Left ventricle myocardium inferior (tissue), 1 donor: ENCODE measurements at regions not wholly inside any gene's neighbourhood (a gene's known extent, or its start where the extent isn't known, plus 50 kb on each side); places are given as distances from the start of the nearest gene placed in this dataset.

Source experiments
- DNase-seq: peaks from one replicate; pipeline ENCODE4 v3.0.0-alpha.2; 2020
- H3K27ac ChIP-seq: fragments of 200-600 bp; replicated peaks from 2 replicates; pipeline ENCODE4 v1.8.0; 2021
- H3K27me3 ChIP-seq: fragments of 200-600 bp; 2 replicates; pipeline ENCODE4 v1.8.0; 2021; ENCODE audit warnings: low read depth
- H3K36me3 ChIP-seq: fragments of 200-600 bp; 2 replicates; pipeline ENCODE4 v1.8.0; 2021
- H3K4me1 ChIP-seq: fragments of 200-600 bp; 2 replicates; pipeline ENCODE4 v1.8.0; 2021
- H3K4me3 ChIP-seq: fragments of 200-600 bp; 2 replicates; pipeline ENCODE4 v1.8.0; 2021; ENCODE audit warnings: mild to moderate bottlenecking, moderate library complexity
- H3K9me3 ChIP-seq: fragments of 200-600 bp; replicated peaks from 2 replicates; pipeline ENCODE4 v1.8.0; 2021
- intact Hi-C: fragments of 100-400 bp; cut with micrococcal nuclease; formaldehyde crosslinking; loops from one replicate; pipeline ENCODE4 v1.11.0; 2022
- TF ChIP-seq, protein P1 (sequence below): fragments of 200-600 bp; IDR thresholded peaks from 2 replicates; pipeline ENCODE4 v1.8.0; 2021; ENCODE audit warnings: antibody characterized with exemption, mild to moderate bottlenecking, borderline replicate concordance
- donor health status: DM: no; HTN: yes; CAD: no; lungs with severe emphysema.

DNA sequence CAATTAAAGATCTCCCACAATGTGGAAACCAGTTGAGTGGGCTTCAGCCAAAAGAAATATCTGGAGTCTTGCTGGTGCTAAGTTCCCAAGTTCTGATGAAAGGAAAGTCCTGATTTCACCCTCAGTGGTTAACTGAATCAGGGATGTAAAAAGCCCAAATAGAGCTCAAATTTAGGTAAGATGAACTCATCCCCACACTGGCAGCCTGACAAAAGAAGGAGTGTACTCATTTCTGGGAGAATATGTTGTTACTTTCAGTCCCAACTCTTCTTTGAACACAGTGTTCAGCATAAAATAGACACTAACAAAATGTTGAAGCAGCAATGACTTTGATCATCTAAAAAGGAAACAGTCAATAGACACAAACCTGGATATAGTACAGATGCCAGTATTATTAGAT is 91.7 kb downstream of the CHRM3 start:
- Histone ChIP-seq H3K9me3 (peaks cover 36% of the 10 kb centered on the region), H3K27me3 (no peaks in the 10 kb centered on the region), H3K36me3 (no peaks in the 10 kb centered on the region), H3K27ac (no peak overlapping the region), H3K4me3 (no peak overlapping the region), H3K4me1 (no peaks in the 10 kb centered on the region)
- no peak for DNase-seq
- intact Hi-C loops, result no loop called here
- TF ChIP-seq, protein P1, sequence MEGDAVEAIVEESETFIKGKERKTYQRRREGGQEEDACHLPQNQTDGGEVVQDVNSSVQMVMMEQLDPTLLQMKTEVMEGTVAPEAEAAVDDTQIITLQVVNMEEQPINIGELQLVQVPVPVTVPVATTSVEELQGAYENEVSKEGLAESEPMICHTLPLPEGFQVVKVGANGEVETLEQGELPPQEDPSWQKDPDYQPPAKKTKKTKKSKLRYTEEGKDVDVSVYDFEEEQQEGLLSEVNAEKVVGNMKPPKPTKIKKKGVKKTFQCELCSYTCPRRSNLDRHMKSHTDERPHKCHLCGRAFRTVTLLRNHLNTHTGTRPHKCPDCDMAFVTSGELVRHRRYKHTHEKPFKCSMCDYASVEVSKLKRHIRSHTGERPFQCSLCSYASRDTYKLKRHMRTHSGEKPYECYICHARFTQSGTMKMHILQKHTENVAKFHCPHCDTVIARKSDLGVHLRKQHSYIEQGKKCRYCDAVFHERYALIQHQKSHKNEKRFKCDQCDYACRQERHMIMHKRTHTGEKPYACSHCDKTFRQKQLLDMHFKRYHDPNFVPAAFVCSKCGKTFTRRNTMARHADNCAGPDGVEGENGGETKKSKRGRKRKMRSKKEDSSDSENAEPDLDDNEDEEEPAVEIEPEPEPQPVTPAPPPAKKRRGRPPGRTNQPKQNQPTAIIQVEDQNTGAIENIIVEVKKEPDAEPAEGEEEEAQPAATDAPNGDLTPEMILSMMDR, result no peak

DNA sequence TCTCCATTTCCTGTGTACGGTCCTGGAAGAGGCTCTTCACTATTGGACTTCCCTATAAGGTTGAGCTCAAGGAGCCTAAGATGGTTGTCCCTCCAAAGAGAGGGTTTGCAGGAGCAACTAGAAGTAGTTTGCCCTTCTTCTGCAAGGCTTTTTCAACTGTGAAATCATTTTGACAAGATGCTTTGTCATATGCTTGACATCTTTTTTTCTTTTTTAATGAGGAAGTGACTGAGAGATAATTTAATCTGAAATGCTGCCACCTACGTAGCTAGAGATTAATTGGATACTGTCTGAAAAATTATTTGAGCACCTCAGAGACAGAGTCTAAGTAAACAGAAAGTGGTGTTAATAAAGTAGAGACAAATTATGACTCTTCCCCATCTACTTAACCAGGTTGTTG is 97.0 kb downstream of the CHRM3 start:
- DNase-seq, result no peak
- TF ChIP-seq, protein P1, result no peak
- no peak overlapping the region for H3K4me3 ChIP-seq
- intact Hi-C loops, result loop anchor here (10.0 kb wide), 1 partner anchor 59 kb away; no protein-coding TSS in a partner anchor
- H3K9me3 ChIP-seq, result peaks cover 26% of the 10 kb centered on the region
- H3K27me3 ChIP-seq, result no peaks in the 10 kb centered on the region
- no peak overlapping the region for H3K27ac ChIP-seq
- H3K36me3 ChIP-seq, result no peaks in the 10 kb centered on the region
- no peaks in the 10 kb centered on the region for H3K4me1 ChIP-seq

DNA sequence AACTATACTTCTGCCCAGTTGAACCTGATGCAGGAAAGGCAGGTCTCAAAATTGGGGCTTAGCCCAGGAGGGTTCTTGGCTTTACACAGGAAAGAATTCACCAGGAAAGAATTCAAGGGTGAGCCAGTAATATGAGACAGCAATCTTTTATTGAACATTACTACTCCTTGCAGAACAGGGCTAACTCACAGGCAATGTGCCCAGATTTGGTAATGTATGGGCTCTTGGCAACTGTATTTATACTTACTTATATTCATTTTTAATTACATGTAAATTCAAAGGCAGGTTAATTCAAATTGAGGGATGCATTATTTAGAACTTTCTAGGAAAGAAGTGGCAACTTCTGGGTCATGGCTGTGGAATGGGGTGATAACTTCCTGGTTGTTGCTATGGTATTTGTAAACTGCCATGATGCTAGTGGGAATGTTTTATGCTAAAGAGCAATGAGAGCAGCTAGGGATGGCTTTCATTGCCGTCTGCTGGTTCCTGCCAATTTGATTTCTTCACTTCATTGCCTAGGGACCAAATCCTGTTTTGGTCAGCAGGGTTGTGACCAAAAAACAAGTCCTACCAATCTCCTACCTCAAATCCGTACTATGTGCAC is 107.5 kb downstream of the CHRM3 start:
- no peak for DNase-seq
- Histone ChIP-seq H3K4me1 (no peaks in the 10 kb centered on the region), H3K27me3 (no peaks in the 10 kb centered on the region), H3K9me3 (peaks cover 19% of the 10 kb centered on the region), H3K4me3 (no peak overlapping the region), H3K36me3 (no peaks in the 10 kb centered on the region), H3K27ac (no peak overlapping the region)
- intact Hi-C loops, result no loop called here
- TF ChIP-seq, protein P1, result no peak

DNA sequence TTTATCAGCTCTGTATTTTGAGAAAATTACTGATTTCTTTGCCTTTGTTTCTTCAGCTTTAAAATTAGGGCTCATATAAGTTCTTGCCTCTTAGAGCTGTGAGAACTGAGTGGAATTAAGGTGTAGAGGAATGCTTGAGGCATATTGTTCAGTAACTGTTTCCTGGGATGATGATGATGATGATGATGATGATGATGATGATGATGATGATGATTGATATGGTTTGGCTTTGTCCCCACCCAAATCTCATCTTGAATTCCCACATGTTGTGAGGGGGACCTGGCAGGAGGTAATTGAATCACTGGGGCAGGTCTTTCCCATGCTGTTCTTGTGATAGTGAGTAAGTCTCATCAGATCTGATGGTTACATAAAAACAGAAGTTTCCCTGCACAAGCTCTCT is 118.7 kb downstream of the CHRM3 start:
- no peak for DNase-seq
- Histone ChIP-seq H3K27ac (no peak overlapping the region), H3K4me3 (no peak overlapping the region), H3K4me1 (no peaks in the 10 kb centered on the region), H3K27me3 (no peaks in the 10 kb centered on the region), H3K36me3 (no peaks in the 10 kb centered on the region), H3K9me3 (peaks cover 42% of the 10 kb centered on the region)
- TF ChIP-seq, protein P1, result no peak
- intact Hi-C loops, result no loop called here

DNA sequence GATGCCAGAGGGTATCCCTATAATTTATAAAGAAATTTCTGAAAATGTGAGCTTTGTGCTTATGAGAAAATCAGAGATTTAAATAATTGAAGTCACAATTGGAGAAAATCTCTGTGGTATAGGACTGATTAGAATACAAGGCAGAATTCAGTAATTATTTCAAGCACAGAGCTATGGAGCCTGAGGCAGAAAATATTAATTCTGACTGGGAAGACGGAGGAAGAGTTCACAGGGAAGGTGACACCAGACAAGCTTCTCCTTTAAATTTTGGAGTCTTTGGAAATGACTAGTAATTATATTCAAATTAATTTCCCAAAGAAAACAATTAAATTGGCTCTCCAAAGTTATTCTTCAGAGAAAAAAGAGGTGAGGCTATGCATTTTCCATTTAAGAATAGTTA is 121.5 kb downstream of the CHRM3 start:
- intact Hi-C loops, result no loop called here
- TF ChIP-seq, protein P1, result no peak

More for the DNA sequence above, 121.5 kb downstream of the CHRM3 start:
- no peak overlapping the region for H3K4me3 ChIP-seq
- H3K9me3 ChIP-seq, result peaks cover 42% of the 10 kb centered on the region
- H3K27me3 ChIP-seq, result no peaks in the 10 kb centered on the region
- H3K4me1 ChIP-seq, result no peaks in the 10 kb centered on the region
- H3K27ac ChIP-seq, result no peak overlapping the region
- no peak for DNase-seq
- H3K36me3 ChIP-seq, result no peaks in the 10 kb centered on the region
